RWPE1 (cell line): ENCODE measurements at regions not wholly inside any gene's neighbourhood (a gene's known extent, or its start where the extent isn't known, plus 50 kb on each side); places are given as distances from the start of the nearest gene placed in this dataset.

Source experiments
- CTCF ChIA-PET: fragments of 350-600 bp; sonication (Branson Sonifier 250); formaldehyde crosslinking; extraction: SDS; loops from one replicate; lab custom pipeline; 2021; lab: Yijun Ruan, JAX
- POLR2A ChIA-PET: fragments of 400-600 bp; formaldehyde crosslinking; extraction: SDS; loops from one replicate; lab custom pipeline; 2020; ENCODE audit warnings: antibody characterized with exemption; ENCODE audit not compliant: low non-redundant PET; lab: Yijun Ruan, JAX
- DNase-seq: peaks from one replicate; pipeline ENCODE4 v3.0.0; 2012; ENCODE audit warnings: low spot score
- H3K27ac ChIP-seq: fragments of 450-650 bp; 2 replicates; pipeline ENCODE4 v1.5.1; 2017
- TF ChIP-seq, protein P1 (sequence below): fragments of 450-650 bp; conservative IDR thresholded peaks from 2 replicates; pipeline ENCODE4 v1.5.1; 2017; ENCODE audit warnings: low read depth, mild to moderate bottlenecking

DNA sequence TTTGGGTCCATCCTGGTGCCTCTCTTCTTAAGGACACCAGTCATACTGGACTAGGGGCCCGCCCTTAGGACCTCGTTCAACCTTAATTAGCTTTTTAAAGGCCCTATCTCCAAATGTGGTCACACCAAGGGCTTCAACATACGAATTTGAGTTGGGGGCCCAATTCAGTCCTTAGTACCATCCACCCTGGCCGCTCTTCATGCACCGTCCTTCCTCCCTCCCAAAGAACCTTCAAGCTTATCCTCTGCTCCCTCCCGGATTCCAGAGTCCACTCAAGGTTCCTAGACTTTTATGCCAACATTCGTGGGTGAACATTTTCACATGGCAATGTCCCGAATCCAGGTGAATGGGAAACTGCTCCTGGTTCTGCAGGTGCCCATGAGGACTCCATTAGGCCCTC lies 201.3 kb upstream of the IGF1R start:
- no peak for DNase-seq
- no peak overlapping the region for H3K27ac ChIP-seq
- TF ChIP-seq, protein P1, sequence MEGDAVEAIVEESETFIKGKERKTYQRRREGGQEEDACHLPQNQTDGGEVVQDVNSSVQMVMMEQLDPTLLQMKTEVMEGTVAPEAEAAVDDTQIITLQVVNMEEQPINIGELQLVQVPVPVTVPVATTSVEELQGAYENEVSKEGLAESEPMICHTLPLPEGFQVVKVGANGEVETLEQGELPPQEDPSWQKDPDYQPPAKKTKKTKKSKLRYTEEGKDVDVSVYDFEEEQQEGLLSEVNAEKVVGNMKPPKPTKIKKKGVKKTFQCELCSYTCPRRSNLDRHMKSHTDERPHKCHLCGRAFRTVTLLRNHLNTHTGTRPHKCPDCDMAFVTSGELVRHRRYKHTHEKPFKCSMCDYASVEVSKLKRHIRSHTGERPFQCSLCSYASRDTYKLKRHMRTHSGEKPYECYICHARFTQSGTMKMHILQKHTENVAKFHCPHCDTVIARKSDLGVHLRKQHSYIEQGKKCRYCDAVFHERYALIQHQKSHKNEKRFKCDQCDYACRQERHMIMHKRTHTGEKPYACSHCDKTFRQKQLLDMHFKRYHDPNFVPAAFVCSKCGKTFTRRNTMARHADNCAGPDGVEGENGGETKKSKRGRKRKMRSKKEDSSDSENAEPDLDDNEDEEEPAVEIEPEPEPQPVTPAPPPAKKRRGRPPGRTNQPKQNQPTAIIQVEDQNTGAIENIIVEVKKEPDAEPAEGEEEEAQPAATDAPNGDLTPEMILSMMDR = no peak
- ChIA-PET POLR2A (no interaction called here), CTCF (no interaction called here)

DNA sequence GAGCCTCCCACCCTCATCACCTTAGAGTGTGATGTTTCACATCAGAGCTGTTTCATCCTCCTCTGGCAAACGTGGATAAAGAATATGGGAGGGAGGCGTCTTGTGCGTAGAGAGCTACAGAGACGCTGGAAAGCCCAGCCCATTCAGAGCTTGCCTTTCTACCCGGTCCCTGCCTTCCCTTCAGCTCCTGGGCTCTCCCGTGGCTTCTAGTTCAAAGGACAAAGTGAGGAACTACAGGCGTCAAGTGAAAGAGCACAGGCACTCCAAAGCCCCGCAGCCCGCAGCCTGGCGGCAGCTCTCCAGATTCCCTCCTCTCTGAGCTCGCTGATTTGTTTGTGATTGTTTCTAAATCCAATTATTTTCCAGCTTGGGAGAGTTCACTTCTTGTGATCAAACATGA lies 197.1 kb upstream of the IGF1R start:
- CTCF ChIA-PET = no interaction called here
- TF ChIP-seq, protein P1 = no peak
- no peak for DNase-seq
- POLR2A ChIA-PET = no interaction called here
- H3K27ac ChIP-seq = no peak overlapping the region

DNA sequence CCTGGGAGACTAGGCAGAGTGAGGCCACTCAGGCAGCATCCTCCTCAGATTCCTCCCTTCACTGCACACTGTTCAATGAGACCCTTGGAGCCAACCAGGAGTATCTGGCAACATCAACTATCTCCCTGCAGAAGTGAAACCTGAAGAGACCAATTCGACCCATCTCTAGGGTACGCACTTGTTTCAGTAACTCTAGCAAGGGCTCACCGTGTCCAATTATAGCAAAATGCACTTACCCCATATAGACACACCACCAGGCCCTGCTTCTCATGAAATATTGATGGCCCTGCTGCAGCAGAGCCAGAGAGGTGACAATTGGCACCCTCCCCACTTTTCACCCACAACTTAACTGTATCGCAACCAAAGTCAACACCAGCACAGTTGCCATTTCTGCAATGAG lies 196.1 kb upstream of the IGF1R start:
- ChIA-PET POLR2A (no interaction called here), CTCF (no interaction called here)
- TF ChIP-seq, protein P1 = no peak
- DNase-seq = no peak
- H3K27ac ChIP-seq = no peak overlapping the region

DNA sequence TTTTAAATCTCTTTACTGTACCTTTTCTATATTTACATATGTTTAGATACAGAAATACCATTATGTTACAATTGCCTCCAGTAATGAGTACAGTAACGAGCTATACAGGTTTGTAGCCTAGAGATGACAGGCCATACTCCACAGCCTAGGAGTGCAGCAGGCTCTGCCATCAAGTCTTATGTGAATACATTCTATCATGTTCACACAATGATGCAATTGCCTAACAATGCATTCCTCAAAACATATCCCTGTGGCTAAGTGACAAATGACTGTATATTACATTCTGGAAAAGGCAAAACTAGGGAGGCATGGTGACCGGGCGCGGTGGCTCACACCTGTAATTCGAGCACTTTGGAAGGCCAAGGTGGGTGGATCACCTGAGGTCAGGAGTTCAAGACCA lies 192.4 kb upstream of the IGF1R start:
- ChIA-PET POLR2A (interaction anchor here (0.5 kb wide), 1 partner anchor 62 kb away, joined by 5 read pairs; no protein-coding TSS in a partner anchor), CTCF (interaction anchor here (0.6 to 1.2 kb wide), 3 partner anchors 14 to 427 kb away, joined by 3 to 8 read pairs (median 3); no protein-coding TSS in a partner anchor)
- TF ChIP-seq, protein P1 = no peak
- no peak for DNase-seq
- no peak overlapping the region for H3K27ac ChIP-seq

DNA sequence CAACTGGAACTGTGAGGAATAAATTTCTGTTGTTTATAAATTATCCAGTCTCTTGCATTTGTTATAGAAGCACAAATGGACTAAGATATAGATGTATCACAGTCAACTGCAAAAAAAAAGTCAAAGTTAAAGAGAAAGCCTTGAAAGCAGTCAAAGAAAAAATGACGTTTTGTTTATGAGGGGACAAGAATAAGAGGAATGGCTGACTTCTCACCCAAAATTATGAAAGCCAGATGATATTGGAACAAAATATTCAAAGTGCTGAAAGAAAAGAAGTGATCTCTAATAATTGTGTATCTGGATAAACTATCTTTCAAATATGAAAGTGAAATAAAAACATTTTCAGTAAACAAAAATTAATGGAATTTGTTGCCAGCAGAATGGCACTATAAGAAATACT lies 171.8 kb upstream of the IGF1R start:
- ChIA-PET CTCF (interaction anchor here (0.7 kb wide), 1 partner anchor 595 kb away, joined by 3 read pairs; no protein-coding TSS in a partner anchor), POLR2A (no interaction called here)
- DNase-seq = no peak
- H3K27ac ChIP-seq = no peak overlapping the region
- TF ChIP-seq, protein P1 = no peak

DNA sequence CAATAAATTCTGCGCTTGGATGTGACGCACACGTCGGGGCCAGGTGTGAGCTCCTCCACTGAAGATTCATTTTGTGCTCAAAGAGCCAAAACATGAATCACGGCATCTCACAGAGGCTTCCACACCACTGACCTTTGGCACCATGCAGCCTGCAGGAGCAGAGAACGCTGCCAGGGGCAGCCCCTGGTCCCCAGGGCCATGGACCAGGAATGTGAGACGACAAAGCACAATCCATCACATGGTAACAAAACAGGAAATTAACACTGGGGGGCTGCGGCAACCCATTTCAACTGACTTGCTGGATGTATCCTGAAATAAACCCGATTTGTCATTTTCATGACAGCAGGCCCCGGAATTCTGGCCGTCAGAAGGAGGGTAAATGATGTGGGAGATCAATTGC lies 167.5 kb upstream of the IGF1R start:
- TF ChIP-seq, protein P1 = no peak
- DNase-seq = no peak
- no peak overlapping the region for H3K27ac ChIP-seq
- ChIA-PET CTCF (no interaction called here), POLR2A (no interaction called here)
